Astrocyte of the spinal cord (primary cell): ENCODE measurements at regions not wholly inside any gene's neighbourhood (a gene's known extent, or its start where the extent isn't known, plus 50 kb on each side); places are given as distances from the start of the nearest gene placed in this dataset.
"Not testable (repeated sequence)": the region's sequence is repeated elsewhere in the genome, so short reads cannot be mapped to it uniquely, and the experiment has no call there.

Experiments
- DNase-seq: peaks from one replicate; pipeline ENCODE4 v3.0.0; 2011; ENCODE audit warnings: low read depth, low spot score
- H3K4me3 ChIP-seq: 2 replicates; pipeline ENCODE4 v1.5.1; 2011; ENCODE audit warnings: low read depth, mild to moderate bottlenecking, low read length, moderate library complexity
- in situ Hi-C: cut with HindIII; loops from 2 replicates; pipeline ENCODE4 v1.10.0; 2017; ENCODE audit warnings: low sequenced_read_pairs
- TF ChIP-seq, protein P1 (sequence below): IDR thresholded peaks from 2 replicates; pipeline ENCODE4 v1.5.1; 2012; ENCODE audit warnings: low read depth, mild to moderate bottlenecking, low read length, inconsistent platforms

- DNase-seq: peak; percentile 38
Measured at GRCh38 chr18:11494107-11494506, 115.3 kb upstream of the SLC35G4 start.

GRCh38 chr18:11489266-11489899, 120.0 kb upstream of the SLC35G4 start:
- TF ChIP-seq, protein P1, sequence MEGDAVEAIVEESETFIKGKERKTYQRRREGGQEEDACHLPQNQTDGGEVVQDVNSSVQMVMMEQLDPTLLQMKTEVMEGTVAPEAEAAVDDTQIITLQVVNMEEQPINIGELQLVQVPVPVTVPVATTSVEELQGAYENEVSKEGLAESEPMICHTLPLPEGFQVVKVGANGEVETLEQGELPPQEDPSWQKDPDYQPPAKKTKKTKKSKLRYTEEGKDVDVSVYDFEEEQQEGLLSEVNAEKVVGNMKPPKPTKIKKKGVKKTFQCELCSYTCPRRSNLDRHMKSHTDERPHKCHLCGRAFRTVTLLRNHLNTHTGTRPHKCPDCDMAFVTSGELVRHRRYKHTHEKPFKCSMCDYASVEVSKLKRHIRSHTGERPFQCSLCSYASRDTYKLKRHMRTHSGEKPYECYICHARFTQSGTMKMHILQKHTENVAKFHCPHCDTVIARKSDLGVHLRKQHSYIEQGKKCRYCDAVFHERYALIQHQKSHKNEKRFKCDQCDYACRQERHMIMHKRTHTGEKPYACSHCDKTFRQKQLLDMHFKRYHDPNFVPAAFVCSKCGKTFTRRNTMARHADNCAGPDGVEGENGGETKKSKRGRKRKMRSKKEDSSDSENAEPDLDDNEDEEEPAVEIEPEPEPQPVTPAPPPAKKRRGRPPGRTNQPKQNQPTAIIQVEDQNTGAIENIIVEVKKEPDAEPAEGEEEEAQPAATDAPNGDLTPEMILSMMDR: no peak
- no peak for DNase-seq
- in situ Hi-C loops: no loop called here
- no peak overlapping the region for H3K4me3 ChIP-seq

More at GRCh38 chr18:11494107-11494506, 115.3 kb upstream of the SLC35G4 start:
- in situ Hi-C loops: no loop called here
- H3K4me3 ChIP-seq: no peak overlapping the region
- TF ChIP-seq, protein P1: no peak

GRCh38 chr18:11488175-11488574, 121.2 kb upstream of the SLC35G4 start:
- no peak overlapping the region for H3K4me3 ChIP-seq
- in situ Hi-C loops: no loop called here
- TF ChIP-seq, protein P1: no peak
- DNase-seq: no peak

DNA sequence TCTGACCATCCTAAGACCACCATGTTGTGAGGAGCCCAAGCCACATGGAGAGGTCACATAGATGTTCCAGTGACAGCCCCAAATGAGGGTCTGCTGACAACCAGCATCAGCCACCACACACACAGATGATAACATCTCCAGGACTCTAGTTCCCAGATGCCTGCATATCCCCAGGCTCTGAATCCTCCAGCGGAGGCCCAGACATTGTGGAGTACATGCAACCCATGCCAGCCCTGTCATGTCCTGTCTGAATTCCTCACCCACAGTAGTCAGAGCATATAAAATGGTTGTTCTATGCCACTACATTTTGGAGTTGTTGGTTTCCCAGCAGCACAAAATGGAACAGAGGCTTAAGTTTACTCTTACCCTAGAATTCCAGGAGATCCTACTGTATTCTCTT, 122.0 kb upstream of the SLC35G4 start:
- in situ Hi-C loops: no loop called here
- TF ChIP-seq, protein P1: no peak
- no peak overlapping the region for H3K4me3 ChIP-seq
- DNase-seq: no peak

DNA sequence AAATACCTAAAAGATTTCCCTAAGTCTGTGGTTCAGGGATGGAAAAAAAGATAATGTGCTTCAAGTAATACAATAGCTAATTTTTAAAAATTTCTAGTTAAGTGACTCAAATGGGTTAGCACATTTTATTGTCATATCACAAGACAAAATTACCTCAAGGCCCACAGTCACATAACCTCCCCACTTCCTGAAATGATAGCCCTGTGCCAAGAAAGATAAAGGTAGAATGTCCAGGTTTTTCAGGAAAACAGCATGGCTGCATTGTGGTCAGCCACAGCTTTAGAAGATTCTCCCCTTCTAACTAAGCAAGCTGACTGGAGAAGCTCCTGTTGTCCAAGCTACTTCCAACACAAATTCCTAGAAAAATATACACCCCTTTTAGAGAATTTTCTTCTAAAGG, 127.1 kb upstream of the SLC35G4 start:
- in situ Hi-C loops: no loop called here
- no peak overlapping the region for H3K4me3 ChIP-seq
- TF ChIP-seq, protein P1: no peak
- DNase-seq: no peak

DNA sequence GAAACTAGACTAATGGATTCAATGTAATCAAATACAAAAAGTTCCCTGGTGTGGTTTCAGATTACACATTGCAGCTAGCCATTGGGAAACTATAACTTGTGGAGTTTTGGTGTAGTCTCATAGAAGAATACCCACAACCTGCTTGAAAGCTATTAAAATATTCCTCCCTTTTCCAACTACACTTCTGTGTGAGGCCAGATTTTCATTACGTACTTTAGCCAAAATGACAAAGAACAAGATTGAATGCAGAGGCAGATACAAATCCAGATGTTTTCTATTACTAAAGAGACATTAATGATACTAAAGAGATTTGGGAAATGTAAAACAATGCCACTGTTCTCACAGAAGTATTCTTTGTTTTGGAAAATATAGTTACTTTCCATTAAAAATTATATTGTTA, 128.7 kb upstream of the SLC35G4 start:
- DNase-seq: no peak
- in situ Hi-C loops: no loop called here
- TF ChIP-seq, protein P1: no peak

GRCh38 chr18:11479031-11479430, 130.4 kb upstream of the SLC35G4 start:
- DNase-seq, in situ Hi-C loops: not testable (repeated sequence)

More for the DNA sequence above, 128.7 kb upstream of the SLC35G4 start:
- no peak overlapping the region for H3K4me3 ChIP-seq

More at GRCh38 chr18:11479031-11479430, 130.4 kb upstream of the SLC35G4 start:
- H3K4me3 ChIP-seq: not testable (repeated sequence)
